NT2/D1 (cell line): ENCODE measurements at regions not wholly inside any gene's neighbourhood (a gene's known extent, or its start where the extent isn't known, plus 50 kb on each side); places are given as distances from the start of the nearest gene placed in this dataset.

Experiments
- SUZ12 ChIP-seq: IDR thresholded peaks from 2 replicates; pipeline ENCODE4 v1.6.1; 2011; ENCODE audit not compliant: insufficient read length, insufficient read depth; ENCODE audit errors: extremely low read depth
- YY1 ChIP-seq: IDR thresholded peaks from 2 replicates; pipeline ENCODE4 v1.6.1; 2011; ENCODE audit not compliant: insufficient read length, insufficient read depth
- ZNF274 ChIP-seq: IDR thresholded peaks from 2 replicates; pipeline ENCODE4 v1.6.1; 2011; ENCODE audit warnings: mild to moderate bottlenecking, low read depth, low read length

DNA sequence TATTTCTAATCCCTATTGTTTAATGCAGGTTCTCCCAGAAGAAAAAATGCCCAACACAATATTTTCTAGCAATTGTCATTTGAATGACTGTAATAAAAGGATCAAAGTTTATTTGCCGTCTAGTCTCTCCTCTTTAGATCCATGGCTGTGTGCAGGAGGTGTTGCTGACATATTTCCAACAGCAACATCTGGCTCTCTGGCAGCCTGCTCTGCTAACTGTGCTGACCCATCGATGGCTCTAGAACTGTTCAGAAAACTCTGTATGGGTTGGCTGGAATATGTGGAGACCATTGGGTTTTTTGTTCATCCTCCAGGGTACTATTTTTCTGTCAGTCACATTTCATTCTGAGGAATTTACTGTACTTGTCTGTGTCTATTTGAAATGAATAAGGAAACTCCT is 202.0 kb upstream of the SLC27A6 start:
- TF ChIP-seq ZNF274 (no peak), YY1 (no peak), SUZ12 (no peak)
